ENCODE measurements at regions not wholly inside any gene's neighbourhood (a gene's known extent, or its start where the extent isn't known, plus 50 kb on each side); places are given as distances from the start of the nearest gene placed in this dataset.

GRCh38 chr3:6124875-6125274 is 736.0 kb upstream of the GRM7 start:
- H3K27ac ChIP-seq: no peak overlapping the region
- no peak overlapping the region for H3K9ac ChIP-seq
- no peaks in the 10 kb centered on the region for H3K4me1 ChIP-seq
- no peak overlapping the region for H3K4me2 ChIP-seq
- no peak overlapping the region for H3K4me3 ChIP-seq
- no peaks in the 10 kb centered on the region for H4K20me1 ChIP-seq
- peaks cover 0 to 11% (median 6%) of the 10 kb centered on the region in 11 experiments; a peak in 11 of 22 replicates for H3K9me3 ChIP-seq (replicated peaks in 1 of 11)
- H3K27me3 ChIP-seq: no peaks in the 10 kb centered on the region
- TF ChIP-seq Cebpa-rat (IDR thresholded peaks at IDR 0.05): no peak
- H3K36me3 ChIP-seq: no peaks in the 10 kb centered on the region

- no peak overlapping the region for H3K9ac ChIP-seq
- H3K36me3 ChIP-seq: no peaks in the 10 kb centered on the region
- H3K4me2 ChIP-seq: no peak overlapping the region
- H3K4me1 ChIP-seq: no peaks in the 10 kb centered on the region
- no peak overlapping the region for H3K4me3 ChIP-seq
- TF ChIP-seq Cebpa-rat (IDR thresholded peaks at IDR 0.05): no peak
- H3K27ac ChIP-seq: no peak overlapping the region
- H3K27me3 ChIP-seq: no peaks in the 10 kb centered on the region
- no peaks in the 10 kb centered on the region for H4K20me1 ChIP-seq
- peaks cover 0 to 11% (median 6%) of the 10 kb centered on the region in 11 experiments; a peak in 11 of 22 replicates for H3K9me3 ChIP-seq (replicated peaks in 1 of 11)
Measured at GRCh38 chr3:6125520-6125919, 735.4 kb upstream of the GRM7 start.

GRCh38 chr3:6132684-6133432 is 728.1 kb upstream of the GRM7 start:
- Histone ChIP-seq H3K27me3 (no peaks in the 10 kb centered on the region), H3K4me2 (no peak overlapping the region), H3K27ac (no peak overlapping the region), H3K4me3 (no peak overlapping the region), H3K4me1 (no peaks in the 10 kb centered on the region), H3K9ac (no peak overlapping the region), H3K9me3 (replicated peaks in 1 of 11) (peaks cover 0 to 3% (median 0%) of the 10 kb centered on the region in 11 experiments; a peak in 1 of 22 replicates), H3K36me3 (no peaks in the 10 kb centered on the region), H4K20me1 (no peaks in the 10 kb centered on the region)
- TF ChIP-seq Cebpa-rat (IDR thresholded peaks at IDR 0.05): no peak

GRCh38 chr3:6142707-6143106 is 718.2 kb upstream of the GRM7 start:
- no peak overlapping the region for H3K4me3 ChIP-seq
- H3K4me1 ChIP-seq: no peaks in the 10 kb centered on the region
- H3K9ac ChIP-seq: no peak overlapping the region
- no peaks in the 10 kb centered on the region for H3K9me3 ChIP-seq (replicated peaks in 1 of 11)
- no peak overlapping the region for H3K27ac ChIP-seq
- H4K20me1 ChIP-seq: no peaks in the 10 kb centered on the region
- H3K27me3 ChIP-seq: no peaks in the 10 kb centered on the region
- no peaks in the 10 kb centered on the region for H3K36me3 ChIP-seq
- no peak for TF ChIP-seq Cebpa-rat (IDR thresholded peaks at IDR 0.05)
- no peak overlapping the region for H3K4me2 ChIP-seq

DNA sequence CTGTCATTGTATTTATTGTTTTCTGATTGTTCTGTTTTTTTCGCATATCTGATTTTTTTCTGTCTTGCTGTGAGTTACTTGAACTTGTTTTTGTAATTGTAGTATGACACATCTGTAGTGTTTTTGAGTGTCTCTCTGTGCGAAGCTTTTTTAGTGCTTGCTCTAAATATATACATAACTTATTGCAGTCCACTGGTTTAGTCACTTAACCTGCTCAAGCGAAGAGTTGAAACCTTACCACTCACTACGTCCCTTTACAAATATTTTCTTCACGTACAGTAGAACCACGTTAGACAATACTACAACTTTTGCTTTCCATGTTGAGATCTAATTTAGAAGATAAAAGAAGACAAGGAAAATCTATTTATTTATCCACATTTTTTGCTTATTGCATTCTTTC is 713.0 kb upstream of the GRM7 start:
- Histone ChIP-seq H3K36me3 (no peaks in the 10 kb centered on the region), H3K9ac (no peak overlapping the region)
- no peak for TF ChIP-seq Cebpa-rat (IDR thresholded peaks at IDR 0.05)

GRCh38 chr3:6155650-6156338 is 705.1 kb upstream of the GRM7 start:
- H3K27ac ChIP-seq: no peak overlapping the region
- H3K4me3 ChIP-seq: no peak overlapping the region
- TF ChIP-seq Cebpa-rat (IDR thresholded peaks at IDR 0.05): no peak
- no peaks in the 10 kb centered on the region for H4K20me1 ChIP-seq
- no peaks in the 10 kb centered on the region for H3K9me3 ChIP-seq (replicated peaks in 1 of 11)
- no peaks in the 10 kb centered on the region for H3K36me3 ChIP-seq
- no peak overlapping the region for H3K9ac ChIP-seq
- H3K27me3 ChIP-seq: no peaks in the 10 kb centered on the region
- no peaks in the 10 kb centered on the region for H3K4me1 ChIP-seq
- H3K4me2 ChIP-seq: no peak overlapping the region

More for the DNA sequence above, 713.0 kb upstream of the GRM7 start:
- no peaks in the 10 kb centered on the region for H3K9me3 ChIP-seq (replicated peaks in 1 of 11)
- no peaks in the 10 kb centered on the region for H3K27me3 ChIP-seq
- H3K4me3 ChIP-seq: no peak overlapping the region
- peaks cover 0 to 7% (median 0%) of the 10 kb centered on the region in 10 experiments; a peak in 1 of 20 replicates for H3K4me1 ChIP-seq
- no peak overlapping the region for H3K27ac ChIP-seq
- no peak overlapping the region for H3K4me2 ChIP-seq
- no peaks in the 10 kb centered on the region for H4K20me1 ChIP-seq

GRCh38 chr3:6165951-6166350 is 695.0 kb upstream of the GRM7 start:
- no peaks in the 10 kb centered on the region for H4K20me1 ChIP-seq
- H3K9ac ChIP-seq: no peak overlapping the region
- H3K27ac ChIP-seq: no peak overlapping the region
- peaks cover 0 to 25% (median 0%) of the 10 kb centered on the region in 11 experiments; a peak in 8 of 22 replicates for H3K9me3 ChIP-seq (replicated peaks in 1 of 11)
- no peak overlapping the region for H3K4me3 ChIP-seq
- no peaks in the 10 kb centered on the region for H3K27me3 ChIP-seq
- TF ChIP-seq Cebpa-rat (IDR thresholded peaks at IDR 0.05): no peak
- H3K4me1 ChIP-seq: peaks cover 0 to 11% (median 4%) of the 10 kb centered on the region in 10 experiments; a peak in 7 of 20 replicates
- H3K36me3 ChIP-seq: no peaks in the 10 kb centered on the region
- no peak overlapping the region for H3K4me2 ChIP-seq

DNA sequence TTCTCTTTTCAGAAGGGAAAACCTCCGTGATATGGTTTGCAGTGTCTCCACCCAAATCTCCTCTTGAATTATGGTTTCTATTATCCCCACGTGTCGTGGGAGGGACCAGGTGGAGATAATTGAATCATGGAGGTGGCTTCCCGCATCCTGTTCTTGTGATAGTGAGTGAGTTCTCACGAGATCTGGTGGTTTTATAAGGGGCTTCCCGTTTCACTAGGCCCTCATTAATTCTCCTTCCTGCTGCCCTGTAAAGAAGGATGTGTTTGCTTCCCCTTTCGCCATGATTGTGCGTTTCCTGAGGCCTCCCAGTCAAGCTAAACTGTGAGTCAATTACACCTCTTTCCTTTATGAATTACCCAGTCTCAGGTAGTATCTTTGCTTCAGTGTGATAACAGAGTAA is 692.7 kb upstream of the GRM7 start:
- H4K20me1 ChIP-seq: no peaks in the 10 kb centered on the region
- no peak overlapping the region for H3K9ac ChIP-seq
- H3K27me3 ChIP-seq: no peaks in the 10 kb centered on the region
- H3K4me1 ChIP-seq: peaks cover 0 to 11% (median 4%) of the 10 kb centered on the region in 10 experiments; a peak in 7 of 20 replicates
- H3K36me3 ChIP-seq: no peaks in the 10 kb centered on the region
- peaks cover 0 to 25% (median 0%) of the 10 kb centered on the region in 11 experiments; a peak in 8 of 22 replicates for H3K9me3 ChIP-seq (replicated peaks in 1 of 11)
- no peak for TF ChIP-seq Cebpa-rat (IDR thresholded peaks at IDR 0.05)
- peak overlapping the region in 6 of 11 experiments; percentile 5 to 37 (median 28); a peak in 7 of 22 replicates for H3K4me2 ChIP-seq
- no peak overlapping the region for H3K4me3 ChIP-seq
- peak overlapping the region in 8 of 11 experiments; percentile 10 to 59 (median 34); a peak in 10 of 22 replicates for H3K27ac ChIP-seq

- peaks cover 0 to 9% (median 3%) of the 10 kb centered on the region in 10 experiments; a peak in 7 of 20 replicates for H3K4me1 ChIP-seq
- no peak for TF ChIP-seq Cebpa-rat (IDR thresholded peaks at IDR 0.05)
- no peaks in the 10 kb centered on the region for H4K20me1 ChIP-seq
- peaks cover 0 to 20% (median 0%) of the 10 kb centered on the region in 11 experiments; a peak in 8 of 22 replicates for H3K9me3 ChIP-seq (replicated peaks in 1 of 11)
- no peaks in the 10 kb centered on the region for H3K27me3 ChIP-seq
- H3K4me2 ChIP-seq: no peak overlapping the region
- H3K9ac ChIP-seq: no peak overlapping the region
- H3K36me3 ChIP-seq: no peaks in the 10 kb centered on the region
- no peak overlapping the region for H3K27ac ChIP-seq
- no peak overlapping the region for H3K4me3 ChIP-seq
Measured at GRCh38 chr3:6172871-6173642, 687.9 kb upstream of the GRM7 start.

All from BLaER1 treated with 17β-estradiol and CSF1 and Interleukin-3, amounts not matched to agents 10 nM and 100 nM (cell line).